H1 (cell line): ENCODE measurements at regions not wholly inside any gene's neighbourhood (a gene's known extent, or its start where the extent isn't known, plus 50 kb on each side); places are given as distances from the start of the nearest gene placed in this dataset.

ENCODE experiments used
- CTCF ChIA-PET: fragments of 300-600 bp; sonication (Branson Sonifier 250); formaldehyde crosslinking; loops from one replicate; lab custom pipeline; 2021; ENCODE audit not compliant: partially characterized antibody; lab: Charles Lee
- POLR2A ChIA-PET: fragments of 300-600 bp; sonication (Branson Sonifier 250); formaldehyde crosslinking; loops from one replicate; lab custom pipeline; 2021; ENCODE audit warnings: inconsistent platforms; ENCODE audit not compliant: partially characterized antibody; lab: Charles Lee
- DNase-seq, 2 experiments: peaks; one replicate each; pipeline versions ENCODE4 v3.0.0 to v3.0.0-alpha.2; 2010 to 2022; ENCODE audit warnings: low spot score in 2 of 2, low read depth in 1 of 2, mixed read lengths in 1 of 2
- FAIRE-seq: peaks from 2 replicates; lab custom pipeline; 2011; peaks lifted over from hg19 to GRCh38; lab: Jason Lieb, UNC
- H2AFZ ChIP-seq: 2 replicates; pipeline ENCODE4 v1.8.1; 2012; ENCODE audit warnings: low read length, inconsistent platforms
- H2AK5ac ChIP-seq: 2 replicates; pipeline ENCODE4 v1.6.1; 2013; ENCODE audit warnings: low read depth, low read length
- H2BK120ac ChIP-seq: replicated peaks from 2 replicates; pipeline ENCODE3; 2013; ENCODE audit warnings: low read depth, low read length, inconsistent platforms
- H2BK12ac ChIP-seq: 2 replicates; pipeline ENCODE4 v1.6.1; 2013; ENCODE audit warnings: low read depth, low read length
- H2BK15ac ChIP-seq: 2 replicates; pipeline ENCODE4 v1.6.1; 2013; ENCODE audit warnings: low read length
- H2BK20ac ChIP-seq: 2 replicates; pipeline ENCODE4 v1.6.1; 2013; ENCODE audit warnings: low read length
- H2BK5ac ChIP-seq: 2 replicates; pipeline ENCODE4 v1.6.1; 2013; ENCODE audit warnings: low read depth, low read length
- H3K14ac ChIP-seq: 2 replicates; pipeline ENCODE4 v1.6.1; 2013; ENCODE audit warnings: inconsistent platforms; ENCODE audit not compliant: insufficient read length
- H3K18ac ChIP-seq: 2 replicates; pipeline ENCODE4 v1.6.1; 2013; ENCODE audit warnings: low read length; ENCODE audit errors: extremely low read depth
- H3K23ac ChIP-seq: 2 replicates; pipeline ENCODE4 v1.6.1; 2013; ENCODE audit warnings: inconsistent platforms; ENCODE audit not compliant: insufficient read length
- H3K23me2 ChIP-seq: 2 replicates; pipeline ENCODE4 v1.6.1; 2013; ENCODE audit warnings: low read depth, low read length
- H3K27ac ChIP-seq: 2 replicates; pipeline ENCODE4 v1.6.1; 2011; ENCODE audit warnings: low read depth, low read length, inconsistent platforms
- H3K27me3 ChIP-seq, 4 experiments: replicated peaks in 1 of 4; 1 replicate in 1 of 4; 2 replicates in 3 of 4; pipeline versions ENCODE4 v1.6.1 to v1.8.1; 2011 to 2013; ENCODE audit warnings: low read length in 3 of 4, mild to moderate bottlenecking in 3 of 4, inconsistent platforms in 2 of 4, mixed read lengths in 2 of 4, moderate library complexity in 1 of 4; ENCODE audit not compliant: control insufficient read depth in 3 of 4, insufficient read depth in 3 of 4; ENCODE audit errors: extremely low read depth in 1 of 4
- H3K36me3 ChIP-seq, 4 experiments: 2 replicates each; pipeline versions ENCODE4 v1.6.1 to v1.8.1; 2011 to 2013; ENCODE audit warnings: mild to moderate bottlenecking in 4 of 4, low read length in 3 of 4, moderate library complexity in 2 of 4, control low read depth in 1 of 4, inconsistent platforms in 1 of 4; ENCODE audit not compliant: insufficient read depth in 4 of 4, control insufficient read depth in 2 of 4
- H3K4ac ChIP-seq: replicated peaks from 2 replicates; pipeline ENCODE3; 2013; ENCODE audit warnings: low read length, low read depth, mixed read lengths, inconsistent platforms; ENCODE audit not compliant: insufficient read length
- H3K4me1 ChIP-seq, 4 experiments: replicated peaks in 1 of 4; 1 replicate in 1 of 4; 2 replicates in 3 of 4; pipeline versions ENCODE4 v1.6.1 to v1.8.1; 2011 to 2013; ENCODE audit warnings: low read length in 3 of 4, inconsistent platforms in 2 of 4, mixed read lengths in 1 of 4; ENCODE audit not compliant: insufficient read depth in 4 of 4, control insufficient read depth in 3 of 4
- H3K4me2 ChIP-seq, 2 experiments: 2 replicates each; pipeline versions ENCODE4 v1.6.1 to v1.8.1; 2011 to 2013; ENCODE audit warnings: low read depth in 2 of 2, low read length in 2 of 2, control low read depth in 1 of 2, inconsistent platforms in 1 of 2, mild to moderate bottlenecking in 1 of 2; ENCODE audit not compliant: insufficient read depth in 1 of 2
- H3K4me3 ChIP-seq, 4 experiments: fragments of 200-600, 300-600 bp in 1 of 4; sonication (generic), shearing (Covaris generic), sonication (Bioruptor Twin) in 1 of 4; 2 replicates each; pipeline versions ENCODE4 v1.5.1 to v1.8.1; 2011 to 2016; ENCODE audit warnings: low read length in 4 of 4, low read depth in 3 of 4, control low read depth in 2 of 4, inconsistent platforms in 2 of 4, mild to moderate bottlenecking in 2 of 4, mixed read lengths in 1 of 4, moderate library complexity in 1 of 4; ENCODE audit not compliant: insufficient read depth in 2 of 4; ENCODE audit errors: extremely low read depth in 1 of 4
- H3K56ac ChIP-seq: replicated peaks from 2 replicates; pipeline ENCODE3; 2013; ENCODE audit warnings: low read depth, mild to moderate bottlenecking, mixed read lengths, low read length, inconsistent platforms; ENCODE audit not compliant: insufficient read length
- H3K79me1 ChIP-seq: 2 replicates; pipeline ENCODE4 v1.6.1; 2013; ENCODE audit warnings: low read depth, low read length, control low read depth
- H3K79me2 ChIP-seq, 2 experiments: 2 replicates each; pipeline versions ENCODE4 v1.6.1 to v1.8.1; 2012 to 2013; ENCODE audit warnings: low read length in 2 of 2, mild to moderate bottlenecking in 2 of 2, inconsistent platforms in 1 of 2; ENCODE audit not compliant: insufficient read depth in 2 of 2, control insufficient read depth in 1 of 2
- H3K9ac ChIP-seq, 4 experiments: replicated peaks in 1 of 4; 1 replicate in 1 of 4; 2 replicates in 3 of 4; pipeline versions ENCODE4 v1.6.1 to v1.8.1; 2011 to 2013; ENCODE audit warnings: low read depth in 3 of 4, low read length in 3 of 4, control low read depth in 2 of 4, mild to moderate bottlenecking in 2 of 4, moderate library complexity in 2 of 4, inconsistent platforms in 1 of 4; ENCODE audit errors: extremely low read depth in 1 of 4
- H3K9me3 ChIP-seq, 2 experiments: 2 replicates each; pipeline versions ENCODE4 v1.6.1 to v1.8.1; 2012 to 2013; ENCODE audit warnings: mild to moderate bottlenecking in 2 of 2, moderate library complexity in 2 of 2, control low read depth in 1 of 2, inconsistent platforms in 1 of 2, low read depth in 1 of 2, low read length in 1 of 2, mixed read lengths in 1 of 2; ENCODE audit not compliant: insufficient read depth in 2 of 2
- H4K20me1 ChIP-seq, 2 experiments: replicated peaks in 1 of 2; 2 replicates each; pipeline versions ENCODE3 to v1.8.1; 2011 to 2013; ENCODE audit warnings: inconsistent platforms in 2 of 2, low read length in 2 of 2, mild to moderate bottlenecking in 1 of 2; ENCODE audit not compliant: insufficient read depth in 2 of 2, control insufficient read depth in 1 of 2
- H4K5ac ChIP-seq: 2 replicates; pipeline ENCODE4 v1.6.1; 2013; ENCODE audit warnings: low read length, low read depth, mixed read lengths, inconsistent platforms; ENCODE audit not compliant: insufficient read length
- H4K8ac ChIP-seq: 2 replicates; pipeline ENCODE4 v1.8.0; 2013; ENCODE audit warnings: mild to moderate bottlenecking, moderate library complexity, low read length, inconsistent platforms; ENCODE audit not compliant: insufficient read depth; ENCODE audit errors: extremely low read depth
- H4K91ac ChIP-seq: replicated peaks from 2 replicates; pipeline ENCODE3; 2013; ENCODE audit warnings: low read length, mixed read lengths, inconsistent platforms; ENCODE audit not compliant: insufficient read length
- CBX8 ChIP-seq: fragments of 300-800, 300-1000 bp; sonication (generic); IDR thresholded peaks from 2 replicates; pipeline ENCODE4 v1.7.1; 2016; ENCODE audit warnings: low read depth, low read length, borderline replicate concordance
- CREB1 ChIP-seq: IDR thresholded peaks from 2 replicates; pipeline ENCODE4 v1.6.1; 2012; ENCODE audit warnings: inconsistent platforms
- CTBP2 ChIP-seq: IDR thresholded peaks from 2 replicates; pipeline ENCODE4 v1.7.0; 2011; ENCODE audit warnings: borderline replicate concordance, mild to moderate bottlenecking, moderate library complexity, mixed read lengths, low read length; ENCODE audit not compliant: insufficient read depth, insufficient read length
- GTF2F1 ChIP-seq: IDR thresholded peaks from 2 replicates; pipeline ENCODE4 v1.6.1; 2012; ENCODE audit warnings: low read depth, low read length, improper control_type of control experiment, borderline replicate concordance
- NRF1 ChIP-seq: IDR thresholded peaks from 2 replicates; pipeline ENCODE4 v1.6.1; 2011; ENCODE audit warnings: mild to moderate bottlenecking, low read depth, low read length, improper control_type of control experiment
- SAP30 ChIP-seq: fragments of 300-600 bp; sonication (generic); IDR thresholded peaks from 2 replicates; pipeline ENCODE4 v1.7.1; 2012; ENCODE audit warnings: low read length, moderate library complexity, mild to moderate bottlenecking, inconsistent platforms; ENCODE audit not compliant: insufficient read depth, insufficient replicate concordance
- SP4 ChIP-seq: IDR thresholded peaks from 2 replicates; pipeline ENCODE4 v1.6.1; 2012; ENCODE audit warnings: low read length, inconsistent platforms
- TAF7 ChIP-seq: optimal IDR thresholded peaks from 2 replicates; pipeline ENCODE3; 2011; ENCODE audit warnings: low read depth, mild to moderate bottlenecking, inconsistent platforms, low read length, moderate library complexity, borderline replicate concordance
- TBP ChIP-seq: IDR thresholded peaks from 2 replicates; pipeline ENCODE4 v1.6.1; 2011; ENCODE audit warnings: low read depth, low read length, improper control_type of control experiment
- WGBS, 2 experiments: shearing (Covaris generic) in 1 of 2; methylation state at CpG; one replicate each; pipeline versions ENCODE4 v1.1.6 to v1.1.7; 2013 to 2015; ENCODE audit warnings: low lambda C conversion rate in 2 of 2, mixed read lengths in 2 of 2, inconsistent platforms in 1 of 2, low coverage in 1 of 2, missing lambda C conversion rate in 1 of 2; ENCODE audit not compliant: insufficient replicate concordance in 2 of 2, insufficient coverage in 1 of 2, insufficient read length in 1 of 2; ENCODE audit errors: extremely low coverage in 1 of 2, missing lambda C conversion rate in 1 of 2; 5-methylcytosine and 5-hydroxymethylcytosine counted together

DNA sequence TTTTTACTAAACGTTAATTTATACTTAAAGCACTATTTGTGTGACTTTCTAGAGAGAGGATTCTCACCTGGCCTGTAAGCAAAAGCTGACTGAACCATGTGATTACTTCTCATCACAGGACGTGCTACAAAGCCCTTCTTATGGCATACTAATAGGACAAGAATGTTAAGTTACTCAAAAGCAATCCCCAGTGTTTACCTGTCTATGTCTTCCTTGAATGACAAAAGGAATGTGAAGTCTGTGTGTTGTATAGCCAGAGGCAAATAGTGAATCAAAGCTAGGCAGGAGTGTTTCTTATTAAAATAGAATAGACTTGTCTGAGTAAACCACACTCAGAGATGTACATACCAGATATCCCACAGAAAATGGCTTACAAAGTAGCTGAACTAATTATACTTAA is 1465.5 kb downstream of the SUCLG1 start:
- H3K79me2 ChIP-seq = no peaks in the 10 kb centered on the region
- CTCF ChIA-PET = no interaction called here
- H2BK12ac ChIP-seq = no peak overlapping the region
- FAIRE-seq (no peak), DNase-seq (no peak)
- POLR2A ChIA-PET = no interaction called here
- no peak overlapping the region for H3K4me3 ChIP-seq
- no peaks in the 10 kb centered on the region for H3K79me1 ChIP-seq
- H4K5ac ChIP-seq = no peak overlapping the region
- 56% methylated on average over 2 of the region's 2 CpGs; no CpG with 5 or more reads in 1 of the 2 experiments for WGBS, 2 experiments
- peaks cover 0 to 1% (median 0%) of the 10 kb centered on the region in 4 experiments; a peak in 1 of 7 replicates for H3K27me3 ChIP-seq
- H2BK15ac ChIP-seq = no peak overlapping the region
- no peak overlapping the region for H2BK5ac ChIP-seq
- no peak overlapping the region for H3K27ac ChIP-seq
- no peak for TF ChIP-seq TAF7
- TF ChIP-seq CBX8 = no peak
- no peak for TF ChIP-seq CTBP2
- no peak for TF ChIP-seq TBP
- no peak for TF ChIP-seq SAP30
- TF ChIP-seq NRF1 = no peak
- TF ChIP-seq GTF2F1 = no peak
- no peak for TF ChIP-seq SP4
- TF ChIP-seq CREB1 = no peak
- TF ChIP-seq, all 59 proteins: peak for 0
- Histone ChIP-seq H2AFZ (no peak overlapping the region), H3K4ac (no peak overlapping the region), H3K18ac (no peak overlapping the region), H3K36me3 (no peaks in the 10 kb centered on the region), H3K14ac (no peak overlapping the region), H3K9ac (no peak overlapping the region), H3K56ac (no peak overlapping the region), H4K91ac (no peak overlapping the region), H3K9me3 (no peaks in the 10 kb centered on the region), H4K20me1 (no peaks in the 10 kb centered on the region), H2BK120ac (no peak overlapping the region), H3K4me2 (no peak overlapping the region), H2BK20ac (no peak overlapping the region), H3K23me2 (no peaks in the 10 kb centered on the region), H2AK5ac (no peak overlapping the region), H4K8ac (no peak overlapping the region), H3K23ac (no peak overlapping the region), H3K4me1 (peaks cover 0 to 4% (median 0%) of the 10 kb centered on the region in 4 experiments; a peak in 1 of 7 replicates)
